GM19351 (cell line): ENCODE measurements at regions not wholly inside any gene's neighbourhood (a gene's known extent, or its start where the extent isn't known, plus 50 kb on each side); places are given as distances from the start of the nearest gene placed in this dataset.

ENCODE experiments used
- ATAC-seq: cut with Tn5 transposase; IDR thresholded peaks from one replicate; pipeline ENCODE4 v1.9.1; 2021; ENCODE audit warnings: mild to moderate bottlenecking, moderate library complexity; ENCODE audit not compliant: unreplicated experiment

DNA sequence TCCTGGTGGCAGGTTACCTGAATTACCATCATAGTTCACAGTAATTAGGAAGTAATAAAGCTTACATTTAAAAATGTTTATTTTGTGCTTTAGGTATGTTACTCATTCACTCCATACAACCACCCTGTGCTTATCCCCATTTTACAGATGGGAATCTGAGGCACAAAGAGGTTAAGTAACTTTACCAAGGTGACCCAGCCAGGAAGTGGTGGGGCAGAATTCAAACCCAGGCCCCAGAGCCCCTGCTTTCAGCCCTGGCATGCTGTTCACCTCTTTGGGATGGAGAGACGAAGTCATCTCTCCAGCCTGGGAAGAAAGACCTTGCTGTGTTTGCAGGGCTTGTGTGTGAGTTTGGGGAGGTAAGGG lies 285.6 kb upstream of the TPM1 start:
- ATAC-seq = no peak

DNA sequence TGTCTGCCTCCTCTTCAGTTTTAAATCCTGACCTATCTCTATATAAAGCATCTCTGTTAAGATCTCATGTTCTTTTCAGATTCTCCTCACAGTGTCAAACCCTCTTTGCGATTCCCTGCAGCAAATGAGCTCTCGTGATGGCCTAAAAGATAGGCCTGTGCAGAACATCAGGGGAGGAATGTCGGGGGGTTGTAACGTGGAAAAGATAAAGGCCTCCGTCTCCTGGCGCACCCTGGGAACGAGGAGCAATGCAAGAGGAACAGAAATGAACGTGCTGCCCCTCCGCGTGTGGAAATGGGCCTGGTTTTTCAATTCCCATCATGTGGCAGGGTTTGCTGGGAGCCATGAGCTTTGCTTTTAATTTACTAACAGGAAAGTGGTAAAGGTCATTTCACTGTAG lies 285.0 kb upstream of the TPM1 start:
- ATAC-seq = no peak

DNA sequence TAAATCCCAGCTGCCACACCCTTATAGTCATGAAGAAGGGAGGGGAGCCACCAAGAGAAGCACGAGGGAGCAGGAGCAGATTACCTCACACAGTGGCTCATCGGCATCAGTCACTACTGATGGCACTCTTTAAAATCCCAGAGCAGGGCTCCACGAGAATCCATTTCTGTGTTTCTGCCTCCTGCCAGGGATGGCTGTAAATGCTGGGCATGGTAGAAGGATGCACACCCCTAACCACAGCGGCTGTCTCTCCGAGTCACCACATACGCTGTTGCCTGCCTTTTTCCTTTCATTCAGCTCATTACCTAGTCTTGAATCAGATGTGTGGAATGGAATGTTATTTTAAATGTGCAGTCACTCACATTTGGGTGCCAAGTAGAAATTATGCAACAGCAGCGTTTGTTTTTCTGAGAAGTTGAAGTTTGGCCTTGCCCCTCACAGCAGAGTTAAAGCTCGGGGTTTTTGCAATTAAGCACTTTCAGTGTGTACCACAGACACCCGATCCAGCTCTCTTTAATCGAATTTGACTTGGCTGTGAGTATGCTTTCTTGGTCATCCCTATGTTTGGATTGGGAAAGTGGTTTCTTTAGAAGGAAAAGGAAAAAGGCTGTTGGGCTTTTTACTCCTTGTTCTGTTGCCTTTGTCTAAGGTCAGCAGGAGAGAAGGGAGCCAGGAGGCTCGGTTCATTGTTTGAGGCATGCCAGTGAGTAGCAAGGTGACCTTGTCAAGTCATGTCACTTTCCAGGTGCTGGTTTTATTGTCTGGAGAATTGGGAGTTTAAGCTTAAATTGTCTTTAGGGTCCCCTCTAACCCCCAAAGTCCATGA lies 284.2 kb upstream of the TPM1 start:
- ATAC-seq = no peak

DNA sequence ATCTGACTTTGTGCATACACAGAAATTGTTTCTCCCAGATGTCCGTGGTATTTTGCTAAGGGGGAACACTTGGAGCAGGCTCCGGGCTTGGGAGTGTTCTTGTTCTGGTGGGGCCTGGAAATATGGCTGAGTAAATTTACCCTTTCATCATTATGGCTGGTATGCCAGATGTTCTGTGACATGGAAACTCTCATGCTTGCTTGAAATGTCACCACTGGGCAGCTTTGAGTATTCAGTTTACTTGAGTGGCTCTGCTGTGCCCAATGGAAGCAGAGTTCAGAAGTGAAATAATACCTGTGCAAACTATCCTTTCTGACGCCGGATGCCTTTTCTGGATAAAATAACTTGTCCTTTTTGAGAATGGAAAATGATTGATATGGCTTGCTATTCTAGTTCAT lies 283.6 kb upstream of the TPM1 start:
- no peak for ATAC-seq

DNA sequence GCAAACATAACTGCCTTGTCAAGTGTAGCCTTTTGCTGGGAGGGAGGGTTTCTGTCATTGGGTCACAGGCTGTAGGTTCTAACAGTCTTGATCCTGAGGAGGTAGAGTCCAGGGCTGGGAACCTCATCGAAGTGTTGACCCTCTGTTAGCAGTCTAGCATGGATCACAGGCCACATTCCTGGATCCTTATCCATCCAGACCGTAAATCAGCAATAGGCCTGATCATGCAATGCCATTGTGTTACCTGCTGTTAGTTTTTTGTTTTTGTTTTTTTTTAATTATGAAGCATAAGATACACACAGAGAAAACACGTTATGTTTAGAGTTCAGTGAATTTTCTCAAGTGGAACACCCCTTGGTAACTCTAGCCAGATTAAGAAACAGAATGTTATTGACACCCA lies 282.0 kb upstream of the TPM1 start:
- ATAC-seq = no peak

DNA sequence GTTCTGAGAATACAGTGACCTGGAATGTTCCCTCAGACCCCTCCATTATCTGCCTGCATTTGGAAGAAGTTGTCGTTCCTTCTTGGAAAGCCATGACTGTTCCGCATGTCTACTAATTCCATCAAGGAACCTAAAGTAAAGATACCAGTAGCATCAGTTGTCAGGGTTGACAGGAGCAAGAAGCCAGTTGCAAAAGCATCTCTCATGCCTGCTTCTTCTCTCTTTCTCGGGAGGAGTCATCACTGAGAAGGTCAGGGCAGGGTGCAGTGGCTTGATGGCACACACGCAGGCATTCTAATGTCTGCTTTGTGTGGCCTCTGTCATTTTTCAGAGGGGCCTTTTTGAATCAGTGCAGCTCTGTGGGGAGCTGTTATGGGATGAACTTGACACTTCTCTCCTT lies 276.6 kb upstream of the TPM1 start:
- no peak for ATAC-seq

DNA sequence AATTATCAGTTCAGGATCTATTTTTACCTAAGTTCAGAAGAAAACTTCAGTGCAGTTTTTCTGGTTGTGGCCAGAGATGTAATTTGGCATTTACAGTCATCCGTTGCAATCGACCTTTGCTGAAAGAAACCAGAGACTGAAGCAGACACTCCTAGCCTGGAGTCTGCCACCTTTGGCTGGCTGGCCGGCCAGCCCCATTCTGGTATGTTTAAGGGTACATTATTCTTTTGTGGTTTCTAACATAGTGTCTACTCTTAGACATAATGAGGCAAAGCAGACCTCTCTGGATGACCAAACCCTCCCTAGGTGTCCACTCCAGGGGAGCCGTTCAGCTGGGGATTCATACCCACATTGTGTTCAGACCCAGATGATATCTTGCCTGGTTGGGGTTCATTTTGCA lies 275.9 kb upstream of the TPM1 start:
- ATAC-seq = no peak

DNA sequence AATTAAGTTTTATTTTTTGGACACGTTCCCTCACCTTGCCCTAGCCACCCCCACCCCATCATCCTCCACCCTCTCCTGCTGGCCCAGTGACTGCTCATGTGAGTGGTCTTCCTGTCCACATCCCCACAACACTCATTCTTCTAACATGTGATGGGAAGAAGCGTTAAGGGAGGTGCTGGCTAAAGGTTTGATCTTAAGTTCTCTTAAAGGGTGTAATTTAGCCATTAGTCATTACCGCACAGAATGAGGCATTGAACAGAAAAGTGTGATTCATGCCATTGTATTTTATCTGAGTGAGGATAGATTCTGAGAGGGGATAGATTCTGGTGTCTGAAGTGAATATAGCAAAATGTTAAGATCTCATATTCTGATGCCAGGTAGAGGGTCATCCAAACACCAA lies 272.9 kb upstream of the TPM1 start:
- no peak for ATAC-seq

DNA sequence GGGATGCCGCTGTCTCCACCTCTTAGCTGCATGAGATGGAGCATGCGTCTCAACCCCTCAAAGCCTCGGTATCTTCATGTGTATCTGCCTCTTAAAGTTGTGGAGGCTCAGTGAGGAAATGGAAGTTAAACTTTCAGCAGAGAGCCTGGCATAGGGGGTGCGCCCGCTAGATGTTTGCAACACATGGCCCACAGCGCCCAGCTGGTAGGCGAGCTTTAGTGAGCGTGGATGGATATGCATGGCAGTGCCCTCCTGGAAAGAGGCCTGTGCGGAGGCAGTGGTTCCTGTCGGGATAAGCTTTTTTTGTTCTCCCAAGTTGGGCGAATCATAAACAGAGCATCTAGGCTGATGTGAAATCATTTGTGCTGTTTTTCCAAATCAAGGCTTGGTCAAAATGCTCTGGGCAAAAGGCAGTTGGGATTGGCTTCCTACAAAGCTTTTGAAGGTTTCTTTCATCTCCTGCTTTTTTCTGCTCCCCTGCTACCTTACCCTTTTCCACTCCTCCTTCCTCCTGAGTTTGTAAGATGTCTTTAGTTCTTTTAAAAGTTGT lies 272.4 kb upstream of the TPM1 start:
- no peak for ATAC-seq

DNA sequence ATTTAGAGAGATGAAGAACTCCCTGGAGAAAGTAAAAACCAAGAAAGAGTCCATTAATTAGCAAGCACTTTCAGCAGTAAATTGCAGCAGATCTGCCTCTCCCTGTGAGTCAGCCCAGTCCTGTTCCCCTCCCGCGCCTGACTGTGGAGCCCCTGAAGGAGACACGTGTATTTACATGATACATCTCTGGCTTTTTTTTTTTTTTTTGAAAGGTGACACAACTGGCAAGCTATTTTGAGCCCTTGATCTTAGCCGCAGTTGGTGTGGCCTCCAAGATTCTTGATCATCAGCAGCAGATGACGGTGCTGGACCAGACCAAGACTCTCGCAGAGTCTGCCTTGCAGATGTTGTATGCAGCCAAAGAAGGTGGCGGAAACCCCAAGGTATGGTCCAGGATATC lies 271.8 kb upstream of the TPM1 start:
- no peak for ATAC-seq

DNA sequence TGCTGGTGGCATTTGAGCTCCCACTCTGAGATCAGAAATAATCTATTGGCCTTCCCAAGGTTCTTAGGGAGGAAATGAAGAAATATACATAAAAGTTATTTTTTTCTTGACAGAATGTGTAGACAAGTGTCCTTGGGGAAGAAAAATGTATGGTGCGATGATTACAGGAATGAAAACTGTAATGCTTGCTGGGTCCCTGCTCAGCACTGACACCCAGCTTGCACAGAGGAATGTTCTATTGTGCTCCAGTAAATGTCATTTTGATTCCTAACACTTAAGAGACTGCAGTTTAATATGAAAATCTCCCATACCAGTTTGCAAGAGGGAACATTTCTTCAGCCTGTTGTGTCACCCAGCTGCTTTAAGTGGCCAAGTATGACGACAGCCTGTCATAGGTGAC lies 271.3 kb upstream of the TPM1 start:
- no peak for ATAC-seq

DNA sequence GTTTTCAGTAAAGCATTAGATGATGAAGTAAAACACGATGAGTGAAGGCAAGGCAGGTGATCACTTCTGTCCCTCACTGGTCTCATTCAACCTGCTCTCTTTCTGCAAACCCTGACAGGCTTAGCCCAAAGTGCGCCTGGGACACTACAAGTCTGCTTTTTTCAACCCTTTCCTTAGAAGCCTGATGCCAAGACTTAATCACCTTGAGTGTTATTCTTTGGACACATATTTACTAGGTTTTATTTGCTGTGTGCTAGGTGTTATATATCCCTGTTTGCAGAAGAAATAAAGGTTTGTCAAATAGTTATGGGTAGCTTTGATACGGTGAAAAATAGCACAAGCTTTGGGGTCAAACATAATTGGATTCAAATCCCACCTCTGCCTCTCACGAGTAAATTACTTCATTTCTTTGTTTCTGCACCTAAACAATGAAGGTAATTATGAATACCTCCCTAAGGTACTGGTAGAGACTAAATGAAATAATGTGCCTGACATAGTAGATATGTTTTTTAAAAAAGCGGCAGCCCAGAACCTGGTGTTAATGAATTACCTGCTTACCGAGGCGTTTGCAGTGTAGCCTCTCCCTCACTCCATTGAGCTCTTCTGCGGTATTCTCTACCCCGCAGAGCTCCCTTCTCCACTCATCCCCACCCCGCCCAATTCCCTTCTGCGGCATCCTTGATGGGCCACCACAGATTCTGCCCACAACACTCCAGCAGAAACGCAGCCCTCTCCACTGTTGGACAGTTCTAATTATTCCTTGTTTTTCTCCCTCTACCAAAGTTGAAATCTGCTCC lies 269.0 kb upstream of the TPM1 start:
- no peak for ATAC-seq

DNA sequence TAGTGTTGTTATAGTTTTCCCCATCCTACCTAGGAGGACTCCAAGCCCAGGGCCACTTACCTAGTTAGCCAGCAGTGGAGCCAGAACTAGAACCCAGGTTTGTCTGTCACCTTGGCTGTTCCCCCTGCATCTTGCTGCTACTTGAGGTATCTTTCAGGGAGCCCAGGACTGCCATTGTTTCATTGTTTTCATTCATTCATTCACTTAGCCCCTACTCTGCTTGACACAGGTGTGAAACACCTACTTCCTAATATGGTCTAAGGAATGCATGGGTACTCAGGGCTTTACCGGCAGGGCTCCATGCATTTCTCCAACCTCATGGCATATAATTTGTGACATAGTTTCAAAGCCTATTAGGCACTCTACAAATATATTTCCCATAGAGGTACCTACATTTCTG lies 266.6 kb upstream of the TPM1 start:
- ATAC-seq = no peak

DNA sequence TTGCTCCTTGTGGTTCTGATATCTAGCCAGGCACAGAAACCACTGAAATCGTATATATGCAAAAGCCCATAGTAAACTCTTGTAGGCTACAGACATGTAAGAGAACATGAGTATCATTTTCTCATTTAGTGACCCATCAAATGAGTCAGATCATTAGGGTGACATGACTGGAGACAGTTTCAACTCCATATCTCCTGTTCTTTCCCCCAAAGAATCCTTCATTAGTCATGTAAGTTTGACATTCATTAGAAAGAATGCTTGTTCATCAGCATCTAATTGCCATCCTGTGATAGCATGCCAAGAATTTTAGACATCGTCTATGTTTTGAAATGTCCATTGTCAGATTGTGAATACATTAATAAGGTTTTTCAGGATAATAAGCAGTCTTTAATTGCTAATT lies 264.9 kb upstream of the TPM1 start:
- ATAC-seq = no peak

DNA sequence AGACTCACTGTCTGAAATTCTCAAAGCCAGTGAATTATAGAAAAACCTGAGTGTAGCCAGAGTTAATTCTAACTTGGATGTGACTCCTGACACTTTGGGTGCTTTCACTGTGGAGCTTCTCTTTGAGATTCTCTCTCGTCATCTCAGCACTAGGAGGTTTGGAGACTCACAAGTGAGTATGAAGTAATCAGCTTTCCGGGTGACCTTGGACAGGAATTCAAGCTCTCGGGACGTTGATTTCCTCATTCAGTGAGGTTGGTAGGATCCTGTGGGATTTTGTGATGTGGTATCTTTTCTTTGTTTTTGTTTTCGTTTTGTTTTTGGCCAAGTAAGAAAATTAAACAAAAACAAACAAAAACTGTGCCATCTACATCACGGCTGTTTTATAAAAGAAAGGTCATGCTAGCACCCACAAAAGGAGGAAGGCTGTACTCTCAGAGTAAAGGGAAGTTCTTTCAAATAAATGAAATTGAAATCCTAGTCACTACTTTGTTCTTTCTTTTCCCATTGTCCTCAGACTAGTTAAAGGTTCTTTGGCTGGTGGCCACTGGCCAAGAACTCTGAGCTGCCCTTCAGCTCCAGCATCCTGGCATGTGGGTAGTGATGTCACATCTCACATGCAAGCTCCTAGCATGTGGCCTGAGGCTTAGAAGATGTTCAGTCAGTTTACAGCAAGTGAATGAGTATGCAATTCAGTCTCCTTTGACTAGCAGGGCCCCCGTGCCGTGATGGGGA lies 263.3 kb upstream of the TPM1 start:
- no peak for ATAC-seq

DNA sequence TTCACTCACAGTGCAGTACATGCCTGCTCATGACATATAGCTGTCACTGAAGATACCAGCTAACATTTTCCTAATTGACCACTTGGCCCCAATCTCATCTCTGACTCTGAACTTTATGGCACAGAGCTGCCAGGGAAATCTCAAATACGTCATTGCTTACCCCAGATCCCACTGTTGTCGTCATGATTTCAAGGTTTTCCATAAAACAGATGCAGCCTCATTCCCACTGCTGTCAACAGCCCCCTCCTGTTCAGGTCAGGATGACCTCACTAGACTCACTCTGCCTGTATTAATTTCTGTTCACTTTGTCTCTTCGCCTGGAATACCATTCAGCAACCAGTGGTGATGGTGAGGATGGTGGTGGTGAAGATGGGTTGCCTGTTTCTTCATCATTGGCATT lies 262.6 kb upstream of the TPM1 start:
- ATAC-seq = no peak

DNA sequence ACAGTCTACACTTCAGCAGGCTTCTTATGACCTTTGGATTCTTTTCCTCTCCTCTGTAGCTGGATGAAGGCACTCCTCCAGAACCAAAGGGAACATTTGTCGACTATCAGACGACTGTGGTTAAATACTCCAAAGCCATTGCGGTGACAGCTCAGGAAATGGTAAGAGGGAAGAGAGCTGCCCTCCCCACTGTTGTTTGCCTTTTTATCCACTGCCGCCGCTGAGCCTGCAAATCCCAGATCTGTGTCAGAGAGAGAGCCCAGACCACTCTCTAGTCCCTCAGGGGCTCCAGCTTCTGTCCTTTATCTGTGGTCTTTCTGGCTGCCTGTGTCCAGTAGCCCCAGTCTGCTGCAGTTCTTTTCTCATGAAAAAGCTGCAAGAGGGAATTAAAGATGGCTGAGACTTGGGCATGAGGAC lies 261.5 kb upstream of the TPM1 start:
- no peak for ATAC-seq

DNA sequence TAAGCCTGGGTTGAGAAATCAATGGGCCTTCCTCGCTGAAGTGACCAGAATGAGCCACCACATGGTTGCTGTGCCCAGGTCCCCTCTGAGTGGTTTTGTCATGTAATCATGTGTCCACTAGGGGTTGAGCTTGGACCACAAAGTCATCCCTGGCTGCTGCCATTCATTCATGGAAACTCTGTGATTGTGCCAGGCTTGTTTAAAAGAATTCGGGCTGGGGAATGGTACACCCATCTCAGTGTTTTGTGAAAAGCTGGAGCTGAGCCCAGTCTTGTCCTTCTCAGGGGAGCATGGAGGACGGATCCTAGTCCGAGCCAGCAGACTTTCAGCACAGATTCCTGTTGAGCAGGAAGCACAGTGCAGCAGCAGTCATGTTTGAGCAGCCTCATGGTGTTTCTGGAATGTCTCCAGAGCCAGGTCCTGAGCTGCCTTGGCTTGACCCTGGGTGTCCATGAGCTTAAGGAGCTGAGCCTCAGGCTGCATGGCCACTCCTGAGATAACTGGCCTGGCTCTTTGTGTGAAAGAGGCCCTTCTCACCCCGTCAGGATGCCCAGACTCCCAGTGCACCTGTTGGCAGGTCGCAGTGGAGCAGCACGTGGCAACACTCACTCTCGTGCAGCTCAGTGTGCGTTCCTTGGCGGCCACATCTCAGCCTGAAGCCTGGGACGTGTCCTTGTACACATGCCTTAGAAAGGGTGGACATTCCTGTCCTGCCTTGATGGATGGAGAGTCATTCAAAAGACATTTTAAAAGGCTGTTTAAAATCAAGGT lies 260.3 kb upstream of the TPM1 start:
- peak; percentile 44 for ATAC-seq

DNA sequence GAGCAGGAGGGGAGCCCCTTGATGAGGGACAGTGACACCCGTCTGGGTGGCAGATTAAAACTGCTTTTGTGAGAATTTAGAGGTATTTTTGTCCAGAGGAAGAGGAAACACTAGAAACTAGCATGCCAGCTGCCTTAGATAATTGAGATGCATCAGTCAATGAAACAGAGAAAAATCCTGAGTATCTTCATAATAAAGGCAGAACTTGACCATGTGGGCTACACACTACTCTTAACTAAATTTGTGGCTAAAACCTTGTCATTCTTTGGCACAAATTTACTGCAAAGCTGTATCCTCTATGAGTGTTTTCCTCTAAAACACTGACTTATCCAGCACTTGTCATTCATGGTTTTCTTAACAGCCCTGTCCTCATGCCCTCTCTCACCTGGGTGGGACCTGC lies 259.7 kb upstream of the TPM1 start:
- ATAC-seq = no peak

DNA sequence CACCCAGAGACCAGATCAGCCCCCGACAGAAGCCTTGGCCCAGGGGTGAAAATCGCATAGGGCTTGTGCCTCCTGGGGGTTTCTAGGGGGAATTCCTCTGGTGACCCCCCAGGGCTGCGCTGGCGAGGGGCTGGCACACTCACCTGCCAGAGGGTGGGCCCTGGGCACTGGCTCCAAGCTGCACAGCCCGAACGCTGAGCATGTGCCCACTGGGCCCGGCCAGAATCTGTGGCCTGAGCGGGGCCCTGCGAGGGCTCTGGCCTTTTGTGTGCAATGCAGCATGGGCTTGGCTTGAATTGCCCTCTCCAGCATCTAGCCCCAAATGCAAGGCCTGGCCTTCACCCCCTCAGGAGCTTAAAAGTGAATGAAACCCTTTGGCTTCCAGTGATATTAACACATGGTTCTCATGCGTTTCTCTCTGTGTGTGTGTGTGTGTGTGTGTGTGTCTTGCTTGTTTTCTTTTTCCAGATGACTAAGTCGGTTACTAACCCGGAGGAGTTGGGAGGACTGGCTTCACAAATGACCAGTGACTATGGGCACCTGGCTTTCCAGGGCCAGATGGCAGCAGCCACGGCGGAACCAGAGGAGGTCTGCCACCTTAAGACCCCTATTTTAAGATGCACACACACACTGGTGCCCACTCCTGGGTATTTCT lies 259.1 kb upstream of the TPM1 start:
- ATAC-seq = no peak
